Esophagus muscularis mucosa (tissue), 4 donors: ENCODE measurements at regions not wholly inside any gene's neighbourhood (a gene's known extent, or its start where the extent isn't known, plus 50 kb on each side); places are given as distances from the start of the nearest gene placed in this dataset.
"Not testable (repeated sequence)": the region's sequence is repeated elsewhere in the genome, so short reads cannot be mapped to it uniquely, and the experiment has no call there.

Experiments used
- DNase-seq: peaks from one replicate; pipeline ENCODE4 v3.0.0-alpha.2; 2017; ENCODE audit errors: extremely low spot score
- H3K27ac ChIP-seq, 4 donors: fragments of 200-600 bp; sonication (generic); replicated peaks in 1 of 4; 1 replicate in 3 of 4; 2 replicates in 1 of 4; pipeline ENCODE4 v1.5.1; 2016 to 2019; ENCODE audit warnings: mild to moderate bottlenecking in 1 of 4
- H3K27me3 ChIP-seq, 4 donors: fragments of 200-600 bp; sonication (generic); one replicate each; pipeline versions ENCODE4 v1.5.1 to v1.6.0; 2016 to 2019
- H3K36me3 ChIP-seq, 4 donors: fragments of 200-600 bp; sonication (generic); one replicate each; pipeline ENCODE4 v1.5.1; 2016 to 2019
- H3K4me1 ChIP-seq, 4 donors: fragments of 200-600 bp; sonication (generic); one replicate each; pipeline ENCODE4 v1.5.1; 2016 to 2019
- H3K4me3 ChIP-seq, 4 donors: fragments of 200-600 bp; sonication (generic); 1 replicate in 2 of 4; 2 replicates in 2 of 4; pipeline ENCODE4 v1.5.1; 2016 to 2019; ENCODE audit warnings: mild to moderate bottlenecking in 4 of 4, moderate library complexity in 1 of 4
- H3K9me3 ChIP-seq, 4 donors: fragments of 200-600 bp; sonication (generic); 1 replicate in 3 of 4; 2 replicates in 1 of 4; pipeline ENCODE4 v1.5.1; 2016 to 2019
- WGBS: methylation state at CpG from one replicate; pipeline ENCODE4 v1.1.5; 2018; 5-methylcytosine and 5-hydroxymethylcytosine counted together
- intact Hi-C: fragments of 100-400 bp; cut with DNase I; formaldehyde crosslinking; loops from one replicate; pipeline ENCODE4 v1.15.1; 2023

DNA sequence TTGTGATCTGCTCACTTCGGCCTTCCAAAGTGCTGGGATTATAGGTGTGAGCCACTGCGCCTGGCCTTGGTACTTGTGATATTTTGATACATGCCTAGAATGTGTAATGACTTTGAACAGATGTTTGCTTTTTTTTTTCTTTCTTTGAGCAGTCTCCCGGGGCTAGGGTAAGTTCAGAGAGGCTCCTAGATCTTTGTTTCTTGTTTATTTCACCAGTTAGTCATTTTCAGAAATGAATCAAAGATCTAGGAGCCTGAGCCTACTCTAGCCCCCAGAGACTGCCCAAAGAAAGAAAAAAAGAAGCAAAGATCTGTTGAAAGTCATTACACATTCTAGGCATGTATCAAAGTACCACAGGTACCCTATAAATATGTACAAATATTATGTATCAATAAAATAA lies 66.3 kb downstream of the NPIPB11 start:
- H3K27me3 ChIP-seq, DNase-seq, H3K4me1 ChIP-seq, intact Hi-C loops, H3K27ac ChIP-seq, H3K9me3 ChIP-seq, H3K36me3 ChIP-seq, H3K4me3 ChIP-seq: not testable (repeated sequence)
- WGBS: 83% methylated on average over 3 of the region's 3 CpGs

- H3K9me3 ChIP-seq, intact Hi-C loops, H3K4me3 ChIP-seq, H3K27me3 ChIP-seq, H3K4me1 ChIP-seq, H3K36me3 ChIP-seq, DNase-seq, H3K27ac ChIP-seq: not testable (repeated sequence)
- 80% methylated on average over 6 of the region's 18 CpGs for WGBS
These were observed 67.5 kb downstream of the NPIPB11 start for GRCh38 chr16:29338821-29339700.

DNA sequence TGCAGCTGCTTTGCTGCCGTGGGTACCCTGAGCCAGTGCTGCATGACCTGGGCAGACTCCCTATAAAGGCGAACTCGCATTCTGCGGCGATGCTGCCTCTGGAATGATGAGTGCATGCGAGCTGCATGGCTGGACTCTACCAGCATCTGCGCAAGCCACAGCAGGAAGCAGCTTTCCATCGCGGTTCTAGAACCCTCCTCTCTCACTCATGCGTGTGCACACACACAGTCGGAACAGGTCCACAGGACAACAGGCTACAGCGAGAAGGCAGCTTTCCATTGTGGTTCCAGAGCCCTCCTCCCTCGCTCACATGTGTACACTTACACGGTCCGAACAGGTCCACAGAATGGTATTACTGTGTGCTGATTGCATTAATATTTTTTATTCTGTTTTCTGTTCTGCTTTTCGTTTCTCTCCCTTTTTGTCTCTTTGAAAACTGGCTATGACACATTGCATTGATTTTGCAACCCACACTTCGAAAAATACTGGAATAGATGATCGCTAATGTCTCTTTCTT lies 69.1 kb downstream of the NPIPB11 start:
- DNase-seq, H3K27me3 ChIP-seq, intact Hi-C loops, H3K4me1 ChIP-seq, H3K27ac ChIP-seq, H3K4me3 ChIP-seq, H3K36me3 ChIP-seq, H3K9me3 ChIP-seq: not testable (repeated sequence)
- 89% methylated on average over 15 of the region's 18 CpGs for WGBS

DNA sequence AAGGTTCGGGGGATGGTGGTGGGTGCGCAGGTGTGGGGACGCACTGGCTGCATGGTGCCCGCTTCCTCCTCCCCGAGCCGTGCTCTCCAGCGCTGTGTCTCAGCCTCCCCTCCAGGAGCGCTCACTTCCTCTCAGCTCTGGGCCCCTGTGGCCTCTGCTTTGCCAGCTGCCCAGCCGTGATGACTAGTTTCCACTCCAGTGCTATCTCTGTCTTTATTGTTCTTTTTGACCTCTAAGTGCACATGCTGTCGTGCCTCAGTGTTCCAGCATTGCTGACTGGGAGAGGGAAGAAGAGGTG lies 71.0 kb downstream of the NPIPB11 start:
- not testable (repeated sequence) for DNase-seq

DNA sequence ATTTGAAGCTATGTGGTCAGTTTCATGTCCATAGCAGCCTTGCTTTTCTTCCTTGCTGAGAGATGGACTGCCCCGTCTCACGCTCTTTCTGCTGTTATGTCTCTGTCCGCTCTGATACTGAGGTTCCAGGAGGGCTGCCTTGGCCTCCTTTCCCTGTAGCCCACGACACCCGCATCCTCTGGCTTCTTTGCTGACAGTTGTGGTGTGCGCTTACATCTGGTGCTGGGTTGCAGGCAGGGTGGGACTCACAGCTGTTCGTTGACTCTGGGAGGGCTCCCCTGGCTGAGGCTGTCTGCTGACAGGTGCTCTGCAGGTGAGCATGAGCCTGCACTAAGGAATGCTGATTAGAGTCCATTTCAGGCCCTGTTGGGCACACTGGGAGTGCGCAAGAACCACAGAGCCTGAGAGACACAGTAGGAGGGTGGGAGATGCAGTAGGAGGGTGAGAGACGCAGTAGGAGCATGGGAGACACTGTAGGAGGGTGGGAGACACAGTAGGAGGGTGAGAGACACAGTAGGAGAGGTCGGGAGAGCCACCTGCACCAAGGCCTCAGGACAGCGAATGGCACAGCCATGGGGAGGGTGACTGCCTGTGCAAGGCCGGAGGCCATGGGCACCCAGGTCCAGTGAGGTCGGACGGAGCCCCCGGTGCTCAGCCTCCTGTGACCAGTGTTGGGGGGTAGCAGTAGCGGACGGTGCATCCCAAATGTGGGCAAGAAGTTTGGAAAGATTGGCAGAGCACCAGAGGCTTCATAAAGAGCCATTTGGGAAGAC lies 71.5 kb downstream of the NPIPB11 start:
- H3K4me1 ChIP-seq, H3K9me3 ChIP-seq, H3K36me3 ChIP-seq, H3K4me3 ChIP-seq, intact Hi-C loops, H3K27me3 ChIP-seq, H3K27ac ChIP-seq, DNase-seq: not testable (repeated sequence)
- 93% methylated on average over 16 of the region's 17 CpGs for WGBS

More for the DNA sequence above, 71.0 kb downstream of the NPIPB11 start:
- H3K27me3 ChIP-seq, H3K9me3 ChIP-seq, H3K4me1 ChIP-seq, H3K27ac ChIP-seq, intact Hi-C loops, H3K4me3 ChIP-seq, H3K36me3 ChIP-seq: not testable (repeated sequence)
- WGBS: 88% methylated on average over 4 of the region's 10 CpGs

GRCh38 chr16:29333492-29334097 lies 72.9 kb downstream of the NPIPB11 start:
- not testable (repeated sequence) for DNase-seq

GRCh38 chr16:29330623-29331022 lies 75.9 kb downstream of the NPIPB11 start:
- H3K4me1 ChIP-seq: peaks cover 0 to 12% (median 0%) of the 10 kb centered on the region in 4 donors
- H3K27ac ChIP-seq, DNase-seq, H3K27me3 ChIP-seq, H3K4me3 ChIP-seq, intact Hi-C loops, H3K9me3 ChIP-seq: not testable (repeated sequence)
- H3K36me3 ChIP-seq: peaks cover 0 to 10% (median 6%) of the 10 kb centered on the region in 4 donors
- 79% methylated on average over 5 of the region's 5 CpGs for WGBS

More at GRCh38 chr16:29333492-29334097, 72.9 kb downstream of the NPIPB11 start:
- H3K4me3 ChIP-seq, H3K9me3 ChIP-seq, H3K4me1 ChIP-seq, H3K27me3 ChIP-seq, intact Hi-C loops, H3K36me3 ChIP-seq, H3K27ac ChIP-seq: not testable (repeated sequence)
- WGBS: 84% methylated on average over 9 of the region's 20 CpGs

DNA sequence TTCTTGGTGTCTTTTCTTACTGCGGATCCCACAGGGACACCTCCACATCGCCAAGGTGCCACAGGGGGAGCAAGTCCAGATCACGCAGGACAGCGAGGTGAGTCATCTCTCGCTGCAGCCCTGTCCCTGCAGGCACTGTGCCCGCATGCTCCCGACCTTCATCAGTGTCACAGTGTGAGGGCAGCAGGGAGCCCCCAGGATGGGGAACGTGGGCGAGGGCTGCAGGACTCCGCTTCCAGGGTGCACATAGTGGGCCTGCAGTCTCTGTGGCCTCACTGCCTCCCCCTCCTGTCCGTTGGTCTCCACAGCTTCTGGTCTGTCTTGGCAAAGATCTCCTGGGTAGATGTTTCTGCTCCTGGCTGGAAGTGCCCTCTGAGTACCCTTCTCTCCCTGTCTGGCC lies 78.0 kb downstream of the NPIPB11 start:
- DNase-seq, H3K27ac ChIP-seq, intact Hi-C loops, H3K27me3 ChIP-seq, H3K4me3 ChIP-seq, H3K9me3 ChIP-seq: not testable (repeated sequence)
- 94% methylated on average over 7 of the region's 11 CpGs for WGBS
- Histone ChIP-seq H3K36me3 (peaks cover 0 to 10% (median 6%) of the 10 kb centered on the region in 4 donors), H3K4me1 (peaks cover 0 to 12% (median 0%) of the 10 kb centered on the region in 4 donors)

GRCh38 chr16:29327631-29328408 lies 78.7 kb downstream of the NPIPB11 start:
- Histone ChIP-seq H3K4me1 (peaks cover 0 to 12% (median 0%) of the 10 kb centered on the region in 4 donors), H3K36me3 (peaks cover 0 to 10% (median 6%) of the 10 kb centered on the region in 4 donors)
- WGBS: 56% methylated on average over 11 of the region's 12 CpGs
- H3K27me3 ChIP-seq, DNase-seq, H3K4me3 ChIP-seq, intact Hi-C loops, H3K27ac ChIP-seq, H3K9me3 ChIP-seq: not testable (repeated sequence)

DNA sequence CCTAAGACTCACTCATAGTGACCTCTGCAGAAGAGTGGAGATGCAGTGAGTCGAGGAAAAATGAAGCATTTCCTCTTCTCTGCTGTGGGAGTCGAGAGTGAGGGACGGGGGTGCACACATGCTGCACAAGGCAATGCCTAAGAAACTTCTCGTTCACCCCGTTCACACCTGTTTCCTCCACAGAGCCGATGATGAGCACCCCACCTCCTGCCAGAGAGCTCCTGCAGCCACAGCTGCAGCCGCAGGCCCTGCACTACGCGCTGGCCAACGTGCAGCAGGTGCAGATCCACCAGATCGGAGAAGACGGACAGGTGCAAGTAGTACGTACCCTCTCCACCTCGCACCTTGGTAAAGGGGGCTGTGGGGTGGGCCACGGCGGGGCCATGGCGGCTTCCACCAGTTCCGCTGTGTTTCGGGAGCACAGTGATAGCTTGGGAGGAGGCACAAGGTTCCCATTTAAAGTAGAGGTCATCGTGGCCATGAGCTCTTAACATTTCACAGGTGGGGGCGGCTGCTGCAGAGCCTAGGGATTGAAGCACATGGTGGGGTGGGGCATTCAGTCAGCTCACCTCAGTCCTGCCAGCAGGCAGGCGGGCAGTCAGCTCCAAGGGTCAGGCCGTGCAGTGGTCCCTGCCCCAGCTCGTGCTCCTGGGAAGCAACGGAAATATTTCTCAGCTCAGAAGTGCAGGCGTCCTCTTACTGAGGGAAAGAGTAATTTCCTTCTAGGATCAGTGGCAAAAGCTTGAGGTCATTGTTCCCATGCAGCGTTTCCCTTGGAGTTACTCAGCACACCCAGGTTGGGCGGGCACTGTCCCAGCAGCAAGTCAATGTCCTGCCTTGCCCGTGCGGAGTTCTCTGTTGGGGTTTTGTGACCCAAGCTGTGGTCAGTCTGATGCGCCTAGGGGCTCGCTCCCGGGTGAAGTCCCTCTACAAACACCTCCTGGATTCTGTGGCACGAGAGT lies 80.1 kb downstream of the NPIPB11 start:
- H3K27ac ChIP-seq, intact Hi-C loops, H3K27me3 ChIP-seq, H3K4me3 ChIP-seq, H3K9me3 ChIP-seq, DNase-seq: not testable (repeated sequence)
- WGBS: 86% methylated on average over 20 of the region's 34 CpGs
- Histone ChIP-seq H3K4me1 (peaks cover 0 to 12% (median 0%) of the 10 kb centered on the region in 4 donors), H3K36me3 (peaks cover 0 to 10% (median 6%) of the 10 kb centered on the region in 4 donors)

DNA sequence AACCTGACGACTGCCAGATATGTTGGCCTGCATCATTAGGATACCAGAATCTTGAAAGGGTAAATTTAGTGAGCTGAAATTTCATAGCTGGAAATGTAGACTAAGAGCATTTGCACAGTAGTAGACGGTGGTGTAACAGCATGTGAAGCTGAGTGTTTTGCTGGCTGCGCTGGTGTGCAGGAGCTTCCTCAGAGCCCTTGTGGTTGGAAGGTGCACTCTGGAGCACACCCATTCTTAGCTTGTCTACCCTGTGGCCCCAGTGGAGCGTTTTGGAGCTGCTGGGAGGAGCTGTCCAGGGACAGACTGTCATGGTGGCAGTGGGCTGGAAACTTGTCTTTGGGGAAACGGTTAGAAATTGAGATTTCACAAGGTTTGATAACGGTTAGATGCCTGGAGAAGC lies 82.8 kb downstream of the NPIPB11 start:
- DNase-seq, H3K4me3 ChIP-seq, H3K36me3 ChIP-seq, intact Hi-C loops, H3K9me3 ChIP-seq, H3K27me3 ChIP-seq, H3K27ac ChIP-seq: not testable (repeated sequence)
- H3K4me1 ChIP-seq: peaks cover 0 to 18% (median under 1%) of the 10 kb centered on the region in 4 donors
- WGBS: 79% methylated on average over 6 of the region's 6 CpGs
